Smooth muscle cell (in vitro differentiated cells): ENCODE measurements at regions not wholly inside any gene's neighbourhood (a gene's known extent, or its start where the extent isn't known, plus 50 kb on each side); places are given as distances from the start of the nearest gene placed in this dataset.
A peak's percentile ranks its signal among the peaks of the same experiment; 100 is the strongest.

Source experiments
- DNase-seq: peaks from one replicate; lab custom pipeline; 2025; ENCODE audit not compliant: unreplicated experiment; lab: John Stamatoyannopoulos, UW
- H2AFZ ChIP-seq: fragments of 200-600 bp; sonication (generic); 2 replicates; pipeline ENCODE4 v1.6.0; 2016; ENCODE audit warnings: antibody characterized with exemption, low read depth, mild to moderate bottlenecking
- H3F3A ChIP-seq: fragments of 200-600 bp; sonication (generic); 2 replicates; pipeline ENCODE4 v1.6.0; 2017; ENCODE audit warnings: antibody characterized with exemption, low read depth
- H3K27ac ChIP-seq: fragments of 200-600 bp; sonication (generic); 2 replicates; pipeline ENCODE4 v1.5.1; 2016; ENCODE audit warnings: low read depth, mild to moderate bottlenecking
- H3K27me3 ChIP-seq: fragments of 200-600 bp; sonication (generic); 2 replicates; pipeline ENCODE4 v1.6.1; 2016; ENCODE audit warnings: low read depth, mild to moderate bottlenecking
- H3K36me3 ChIP-seq: fragments of 200-600 bp; sonication (generic); 2 replicates; pipeline ENCODE4 v1.5.1; 2016; ENCODE audit warnings: low read depth
- H3K4me1 ChIP-seq: fragments of 200-600 bp; sonication (generic); 2 replicates; pipeline ENCODE4 v1.5.1; 2016; ENCODE audit warnings: low read depth
- H3K4me2 ChIP-seq: fragments of 200-600 bp; sonication (generic); 2 replicates; pipeline ENCODE4 v1.6.0; 2016; ENCODE audit warnings: mild to moderate bottlenecking
- H3K4me3 ChIP-seq: fragments of 200-600 bp; sonication (generic); 2 replicates; pipeline ENCODE4 v1.5.1; 2016; ENCODE audit warnings: mild to moderate bottlenecking
- H3K79me2 ChIP-seq: fragments of 200-600 bp; sonication (generic); 2 replicates; pipeline ENCODE4 v1.6.0; 2016; ENCODE audit warnings: low read depth, mild to moderate bottlenecking
- H3K9ac ChIP-seq: fragments of 200-600 bp; sonication (generic); 2 replicates; pipeline ENCODE4 v1.6.0; 2016; ENCODE audit warnings: low read depth
- H3K9me3 ChIP-seq: fragments of 200-600 bp; sonication (generic); replicated peaks from 2 replicates; pipeline ENCODE4 v1.5.1; 2016; ENCODE audit warnings: low read depth
- H4K20me1 ChIP-seq: fragments of 200-600 bp; sonication (generic); 2 replicates; pipeline ENCODE4 v1.6.0; 2016; ENCODE audit warnings: low read depth
- CTCF ChIP-seq: fragments of 200-600 bp; sonication (generic); IDR thresholded peaks from 2 replicates; pipeline ENCODE4 v1.5.1; 2017; ENCODE audit warnings: borderline replicate concordance, mild to moderate bottlenecking, antibody characterized with exemption; ENCODE audit not compliant: insufficient read depth, poor library complexity, severe bottlenecking
- WGBS: methylation state at CpG from one replicate; pipeline ENCODE4 v1.1.7; 2016; ENCODE audit warnings: low lambda C conversion rate; 5-methylcytosine and 5-hydroxymethylcytosine counted together

GRCh38 chr3:135889443-135889842 is 76.1 kb upstream of the PPP2R3A start:
- H4K20me1 ChIP-seq: no peaks in the 10 kb centered on the region
- H2AFZ ChIP-seq: no peak overlapping the region
- no peaks in the 10 kb centered on the region for H3K27me3 ChIP-seq
- H3K4me3 ChIP-seq: no peak overlapping the region
- 49% methylated on average over 2 of the region's 2 CpGs for WGBS
- H3K9ac ChIP-seq: no peak overlapping the region
- no peaks in the 10 kb centered on the region for H3K36me3 ChIP-seq
- H3K4me2 ChIP-seq: no peak overlapping the region
- no peaks in the 10 kb centered on the region for H3K9me3 ChIP-seq
- no peak overlapping the region for H3K27ac ChIP-seq
- no peaks in the 10 kb centered on the region for H3K4me1 ChIP-seq
- no peaks in the 10 kb centered on the region for H3F3A ChIP-seq
- no peak for DNase-seq
- TF ChIP-seq CTCF: no peak
- H3K79me2 ChIP-seq: no peaks in the 10 kb centered on the region

DNA sequence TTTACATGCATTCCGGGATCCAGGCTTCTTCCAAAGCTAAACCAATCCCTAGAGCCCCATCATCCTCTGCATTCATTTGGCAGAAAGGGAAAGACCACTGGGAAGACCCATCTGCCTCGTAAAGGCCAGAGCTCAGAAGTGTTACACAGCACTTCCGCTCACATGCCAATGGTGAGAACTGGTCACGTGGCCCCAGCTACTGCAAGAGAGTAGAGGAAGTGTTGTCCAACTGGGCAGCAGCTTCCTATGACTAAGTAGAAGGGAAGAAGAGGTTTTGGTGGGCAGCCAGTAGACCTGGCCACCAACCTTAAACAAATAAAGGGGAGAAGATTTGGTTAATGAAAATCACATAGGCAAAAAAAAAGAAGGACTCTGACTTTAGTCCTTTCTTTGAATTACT is 74.4 kb upstream of the PPP2R3A start:
- no peak for TF ChIP-seq CTCF
- WGBS: 90% methylated on average over 4 of the region's 4 CpGs

GRCh38 chr3:135895106-135895733 is 70.3 kb upstream of the PPP2R3A start:
- H2AFZ ChIP-seq: no peak overlapping the region
- no peaks in the 10 kb centered on the region for H3K9me3 ChIP-seq
- H3K79me2 ChIP-seq: no peaks in the 10 kb centered on the region
- WGBS: 26% methylated on average over 3 of the region's 3 CpGs
- no peaks in the 10 kb centered on the region for H4K20me1 ChIP-seq
- peak; percentile 95 for TF ChIP-seq CTCF
- H3K9ac ChIP-seq: no peak overlapping the region
- no peaks in the 10 kb centered on the region for H3K36me3 ChIP-seq
- H3K27me3 ChIP-seq: no peaks in the 10 kb centered on the region
- no peak overlapping the region for H3K4me2 ChIP-seq
- H3K4me1 ChIP-seq: no peaks in the 10 kb centered on the region
- H3F3A ChIP-seq: no peaks in the 10 kb centered on the region
- H3K27ac ChIP-seq: no peak overlapping the region
- H3K4me3 ChIP-seq: no peak overlapping the region
- DNase-seq: peak; percentile 10

More for the DNA sequence above, 74.4 kb upstream of the PPP2R3A start:
- Histone ChIP-seq H4K20me1 (no peaks in the 10 kb centered on the region), H3K4me3 (no peak overlapping the region), H3K27ac (no peak overlapping the region), H3K4me1 (no peaks in the 10 kb centered on the region), H3K79me2 (no peaks in the 10 kb centered on the region), H3F3A (no peaks in the 10 kb centered on the region), H3K36me3 (no peaks in the 10 kb centered on the region), H3K4me2 (no peak overlapping the region), H2AFZ (no peak overlapping the region), H3K27me3 (no peaks in the 10 kb centered on the region), H3K9ac (no peak overlapping the region), H3K9me3 (no peaks in the 10 kb centered on the region)
- DNase-seq: no peak

- Histone ChIP-seq H4K20me1 (no peaks in the 10 kb centered on the region), H3K27ac (no peak overlapping the region), H3K4me1 (no peaks in the 10 kb centered on the region), H3F3A (no peaks in the 10 kb centered on the region), H3K4me3 (no peak overlapping the region), H3K4me2 (no peak overlapping the region), H3K36me3 (no peaks in the 10 kb centered on the region), H2AFZ (no peak overlapping the region), H3K79me2 (no peaks in the 10 kb centered on the region), H3K9ac (no peak overlapping the region), H3K9me3 (no peaks in the 10 kb centered on the region), H3K27me3 (no peaks in the 10 kb centered on the region)
- TF ChIP-seq CTCF: no peak
- DNase-seq: no peak
- 92% methylated on average over 3 of the region's 3 CpGs for WGBS
These were observed 69.8 kb upstream of the PPP2R3A start for GRCh38 chr3:135895734-135896121.
